ENCODE measurements at regions not wholly inside any gene's neighbourhood (a gene's known extent, or its start where the extent isn't known, plus 50 kb on each side); places are given as distances from the start of the nearest gene placed in this dataset.

GRCh38 chr6:18055098-18055497 lies 67.4 kb downstream of the NHLRC1 start:
- H3K27ac ChIP-seq: no peak overlapping the region
- no peak for FAIRE-seq
- no peak for DNase-seq (ENCODE audit: low read depth in 1 of 2, low spot score in 1 of 2)
- no peak overlapping the region for H3K4me2 ChIP-seq
- H3K9me3 ChIP-seq: no peaks in the 10 kb centered on the region
- H3K4me3 ChIP-seq: no peak overlapping the region
- ChIA-PET CTCF (no interaction called here), POLR2A (no interaction called here)
- no peak for ATAC-seq
- H3K4me1 ChIP-seq: peaks cover 15% of the 10 kb centered on the region; the same call in 1 of the 3 replicates
- TF ChIP-seq RNF2 (IDR thresholded peaks at IDR 0.05; ENCODE audit: borderline replicate concordance, low read depth) (no peak), RFX5 (IDR thresholded peaks at IDR 0.05) (no peak), NPAS2 (CRISPR knock-in tag; IDR thresholded peaks at IDR 0.05; ENCODE audit: borderline replicate concordance) (no peak), RARB (CRISPR knock-in tag; IDR thresholded peaks at IDR 0.05) (no peak), ELK1 (IDR thresholded peaks at IDR 0.05; ENCODE audit: low read depth, low read length) (no peak)
- TF ChIP-seq, protein P1, sequence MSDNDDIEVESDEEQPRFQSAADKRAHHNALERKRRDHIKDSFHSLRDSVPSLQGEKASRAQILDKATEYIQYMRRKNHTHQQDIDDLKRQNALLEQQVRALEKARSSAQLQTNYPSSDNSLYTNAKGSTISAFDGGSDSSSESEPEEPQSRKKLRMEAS (IDR thresholded peaks at IDR 0.05): no peak

- WGBS (ENCODE audit: missing lambda C conversion rate): 69% methylated on average over 6 of the region's 6 CpGs
- no peaks in the 10 kb centered on the region for H3K9me3 ChIP-seq
- CTCF ChIA-PET: no interaction called here
- POLR2A ChIA-PET: no interaction called here
- DNase-seq (ENCODE audit: low read depth in 1 of 2, low spot score in 1 of 2) (no peak), FAIRE-seq (no peak), ATAC-seq (no peak)
- peaks cover 14% of the 10 kb centered on the region; the same call in 1 of the 3 replicates for H3K4me1 ChIP-seq
- no peak overlapping the region for H3K4me3 ChIP-seq
- H3K27ac ChIP-seq: no peak overlapping the region
- H3K4me2 ChIP-seq: peak overlapping the region; percentile 44
- TF ChIP-seq ZC3H11A (IDR thresholded peaks at IDR 0.05): no peak
- TF ChIP-seq CTCF (IDR thresholded peaks at IDR 0.05): no peak
- TF ChIP-seq CHD4 (IDR thresholded peaks at IDR 0.05; ENCODE audit: borderline replicate concordance): no peak
- no peak for TF ChIP-seq RARB (CRISPR knock-in tag; IDR thresholded peaks at IDR 0.05)
Observed at GRCh38 chr6:18053555-18054445, 66.4 kb upstream of the KIF13A start.

DNA sequence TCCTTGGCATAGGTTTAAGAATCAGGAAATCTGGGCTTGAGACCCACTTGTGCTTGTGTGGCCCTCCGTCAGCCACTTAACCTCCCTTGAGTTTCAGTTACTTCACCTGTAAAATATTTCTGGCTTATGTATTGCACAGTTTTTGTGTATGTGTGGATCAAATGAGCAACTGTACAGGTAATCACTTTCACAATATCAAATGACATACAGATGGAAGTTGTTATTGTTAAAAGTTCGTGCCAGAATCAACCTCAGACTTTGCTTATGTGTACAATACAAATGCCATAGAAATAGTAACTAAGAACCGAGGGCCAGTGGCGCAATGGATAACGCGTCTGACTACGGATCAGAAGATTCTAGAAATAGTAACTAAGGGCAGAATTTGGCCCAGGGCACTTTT lies 65.6 kb upstream of the KIF13A start:
- Histone ChIP-seq H3K4me1 (peaks cover 10% of the 10 kb centered on the region; the same call in 1 of the 3 replicates), H3K9me3 (no peaks in the 10 kb centered on the region), H3K27ac (no peak overlapping the region), H3K4me2 (no peak overlapping the region), H3K4me3 (no peak overlapping the region)
- ChIA-PET POLR2A (no interaction called here), CTCF (no interaction called here)
- FAIRE-seq (no peak), ATAC-seq (no peak), DNase-seq (ENCODE audit: low read depth in 1 of 2, low spot score in 1 of 2) (no peak)
- WGBS (ENCODE audit: missing lambda C conversion rate): 84% methylated on average over 7 of the region's 7 CpGs
- TF ChIP-seq, protein P2, sequence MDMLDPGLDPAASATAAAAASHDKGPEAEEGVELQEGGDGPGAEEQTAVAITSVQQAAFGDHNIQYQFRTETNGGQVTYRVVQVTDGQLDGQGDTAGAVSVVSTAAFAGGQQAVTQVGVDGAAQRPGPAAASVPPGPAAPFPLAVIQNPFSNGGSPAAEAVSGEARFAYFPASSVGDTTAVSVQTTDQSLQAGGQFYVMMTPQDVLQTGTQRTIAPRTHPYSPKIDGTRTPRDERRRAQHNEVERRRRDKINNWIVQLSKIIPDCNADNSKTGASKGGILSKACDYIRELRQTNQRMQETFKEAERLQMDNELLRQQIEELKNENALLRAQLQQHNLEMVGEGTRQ (IDR thresholded peaks at IDR 0.05): no peak
- TF ChIP-seq EHF (CRISPR knock-in tag; IDR thresholded peaks at IDR 0.05) (no peak), RNF2 (IDR thresholded peaks at IDR 0.05; ENCODE audit: borderline replicate concordance, low read depth) (no peak), TP53 (CRISPR knock-in tag; IDR thresholded peaks at IDR 0.05) (no peak), SMC3 (IDR thresholded peaks at IDR 0.05) (no peak), HMGXB4 (CRISPR knock-in tag; IDR thresholded peaks at IDR 0.05; ENCODE audit: borderline replicate concordance) (no peak), RAD21 (conservative IDR thresholded peaks at IDR 0.05 in 1 of 2, IDR thresholded peaks at IDR 0.05 in 1 of 2) (no peak), CEBPB (IDR thresholded peaks at IDR 0.05) (no peak), HOXB13 (CRISPR knock-in tag; IDR thresholded peaks at IDR 0.05; ENCODE audit: low read depth) (no peak), MAZ (IDR thresholded peaks at IDR 0.05; ENCODE audit: borderline replicate concordance, low read depth, low read length) (no peak), FOSB (CRISPR knock-in tag; IDR thresholded peaks at IDR 0.05) (no peak), MYC (IDR thresholded peaks at IDR 0.05; ENCODE audit: borderline replicate concordance, low read length) (no peak), JUNB (IDR thresholded peaks at IDR 0.05) (no peak), MAFK (IDR thresholded peaks at IDR 0.05; ENCODE audit: partially characterized antibody) (no peak), NPAS2 (CRISPR knock-in tag; IDR thresholded peaks at IDR 0.05; ENCODE audit: borderline replicate concordance) (no peak)
- TF ChIP-seq, protein P3, sequence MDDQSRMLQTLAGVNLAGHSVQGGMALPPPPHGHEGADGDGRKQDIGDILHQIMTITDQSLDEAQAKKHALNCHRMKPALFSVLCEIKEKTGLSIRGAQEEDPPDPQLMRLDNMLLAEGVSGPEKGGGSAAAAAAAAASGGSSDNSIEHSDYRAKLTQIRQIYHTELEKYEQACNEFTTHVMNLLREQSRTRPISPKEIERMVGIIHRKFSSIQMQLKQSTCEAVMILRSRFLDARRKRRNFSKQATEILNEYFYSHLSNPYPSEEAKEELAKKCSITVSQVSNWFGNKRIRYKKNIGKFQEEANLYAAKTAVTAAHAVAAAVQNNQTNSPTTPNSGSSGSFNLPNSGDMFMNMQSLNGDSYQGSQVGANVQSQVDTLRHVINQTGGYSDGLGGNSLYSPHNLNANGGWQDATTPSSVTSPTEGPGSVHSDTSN (IDR thresholded peaks at IDR 0.05): no peak
